SK-N-MC (cell line): ENCODE measurements at regions not wholly inside any gene's neighbourhood (a gene's known extent, or its start where the extent isn't known, plus 50 kb on each side); places are given as distances from the start of the nearest gene placed in this dataset.

Experiments
- EZH2 ChIP-seq: fragments of 200-600 bp; sonication (generic); IDR thresholded peaks from one replicate; pipeline ENCODE4 v1.6.1; 2017; ENCODE audit warnings: antibody characterized with exemption
- FOXP2 ChIP-seq: optimal IDR thresholded peaks from 2 replicates; pipeline ENCODE3; 2011; ENCODE audit warnings: mild to moderate bottlenecking, moderate library complexity; ENCODE audit not compliant: insufficient read depth; ENCODE audit errors: extremely low read length, control extremely low read depth
- POLR2AphosphoS5 ChIP-seq: IDR thresholded peaks from 2 replicates; pipeline ENCODE4 v1.6.1; 2012; ENCODE audit warnings: mild to moderate bottlenecking, low read depth, low read length, borderline replicate concordance

DNA sequence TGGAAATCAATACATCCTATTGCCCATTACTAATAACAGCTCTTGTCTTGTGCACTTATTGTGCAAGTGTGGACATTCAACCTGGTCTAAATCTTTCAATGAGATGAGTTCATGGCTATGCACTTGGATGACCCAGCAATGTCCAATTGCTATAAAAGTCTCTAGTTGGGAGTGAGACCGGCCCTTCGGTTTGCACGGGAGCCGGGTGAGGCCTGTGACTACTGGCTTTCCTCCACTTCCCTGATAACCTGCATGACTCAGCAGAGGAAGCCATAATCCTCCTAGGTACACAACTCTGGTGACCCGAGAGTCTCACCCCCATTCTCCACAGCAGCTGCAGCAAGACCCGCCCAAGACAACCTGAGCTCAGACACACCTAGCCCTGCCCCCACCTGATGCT, 135.9 kb upstream of the PAX6 start:
- TF ChIP-seq EZH2 (no peak), POLR2AphosphoS5 (no peak), FOXP2 (no peak)
